CMK (cell line): ENCODE measurements at regions not wholly inside any gene's neighbourhood (a gene's known extent, or its start where the extent isn't known, plus 50 kb on each side); places are given as distances from the start of the nearest gene placed in this dataset.
"Not testable (repeated sequence)": the region's sequence is repeated elsewhere in the genome, so short reads cannot be mapped to it uniquely, and the experiment has no call there.

ENCODE experiments used
- DNase-seq: peaks from one replicate; pipeline ENCODE4 v3.0.0-alpha.2; 2010; ENCODE audit warnings: low read depth

GRCh38 chr7:156006876-156007275, 194.6 kb upstream of the SHH start:
- not testable (repeated sequence) for DNase-seq

- no peak for DNase-seq
Measured at GRCh38 chr7:156006024-156006423, 193.8 kb upstream of the SHH start.

GRCh38 chr7:156005202-156005691, 193.0 kb upstream of the SHH start:
- no peak for DNase-seq

GRCh38 chr7:156004265-156005201, 192.3 kb upstream of the SHH start:
- DNase-seq, result no peak

GRCh38 chr7:156003220-156004162, 191.2 kb upstream of the SHH start:
- no peak for DNase-seq

GRCh38 chr7:156002362-156003066, 190.3 kb upstream of the SHH start:
- DNase-seq, result no peak

- DNase-seq, result no peak
Measured at GRCh38 chr7:156001496-156002260, 189.4 kb upstream of the SHH start.

- DNase-seq, result no peak
Measured at GRCh38 chr7:156000601-156001396, 188.5 kb upstream of the SHH start.

GRCh38 chr7:155999631-156000489, 187.6 kb upstream of the SHH start:
- no peak for DNase-seq

- no peak for DNase-seq
Measured at GRCh38 chr7:155998766-155999630, 186.7 kb upstream of the SHH start.

GRCh38 chr7:155998328-155998691, 186.0 kb upstream of the SHH start:
- DNase-seq, result no peak

- no peak for DNase-seq
Measured at GRCh38 chr7:155997431-155998327, 185.4 kb upstream of the SHH start.

GRCh38 chr7:155996718-155997280, 184.5 kb upstream of the SHH start:
- no peak for DNase-seq

- DNase-seq, result no peak
Measured at GRCh38 chr7:155995183-155995612, 182.9 kb upstream of the SHH start.

- DNase-seq, result no peak
Measured at GRCh38 chr7:155994279-155994811, 182.1 kb upstream of the SHH start.

GRCh38 chr7:155993420-155994278, 181.4 kb upstream of the SHH start:
- DNase-seq, result no peak
